Muscle layer of colon (tissue), 2 donors: ENCODE measurements at regions not wholly inside any gene's neighbourhood (a gene's known extent, or its start where the extent isn't known, plus 50 kb on each side); places are given as distances from the start of the nearest gene placed in this dataset.

Source experiments
- H3K27ac ChIP-seq: one replicate; pipeline ENCODE4 v1.7.0; 2013; ENCODE audit warnings: low read depth, mild to moderate bottlenecking, low read length, moderate library complexity
- H3K27me3 ChIP-seq, 2 donors: one replicate each; pipeline ENCODE4 v1.7.0; 2013; ENCODE audit warnings: low read length in 2 of 2, mild to moderate bottlenecking in 2 of 2; ENCODE audit not compliant: insufficient read depth in 2 of 2, control insufficient read depth in 1 of 2
- H3K36me3 ChIP-seq: one replicate; pipeline ENCODE4 v1.7.0; 2013; ENCODE audit warnings: mild to moderate bottlenecking, low read length; ENCODE audit not compliant: insufficient read depth
- H3K4me1 ChIP-seq: one replicate; pipeline ENCODE4 v1.7.0; 2013; ENCODE audit warnings: mild to moderate bottlenecking, low read length; ENCODE audit not compliant: insufficient read depth
- H3K4me3 ChIP-seq, 2 donors: one replicate each; pipeline ENCODE4 v1.7.0; 2013; ENCODE audit warnings: low read length in 2 of 2, low read depth in 1 of 2, mild to moderate bottlenecking in 1 of 2, moderate library complexity in 1 of 2
- H3K9ac ChIP-seq: one replicate; pipeline ENCODE4 v1.7.0; 2013; ENCODE audit warnings: low read length
- H3K9me3 ChIP-seq: one replicate; pipeline ENCODE4 v1.7.0; 2013; ENCODE audit warnings: mild to moderate bottlenecking, low read length
- donor health status: abdominal sarcoma.
- donor health status: Adenocarcinoma of cecum.

DNA sequence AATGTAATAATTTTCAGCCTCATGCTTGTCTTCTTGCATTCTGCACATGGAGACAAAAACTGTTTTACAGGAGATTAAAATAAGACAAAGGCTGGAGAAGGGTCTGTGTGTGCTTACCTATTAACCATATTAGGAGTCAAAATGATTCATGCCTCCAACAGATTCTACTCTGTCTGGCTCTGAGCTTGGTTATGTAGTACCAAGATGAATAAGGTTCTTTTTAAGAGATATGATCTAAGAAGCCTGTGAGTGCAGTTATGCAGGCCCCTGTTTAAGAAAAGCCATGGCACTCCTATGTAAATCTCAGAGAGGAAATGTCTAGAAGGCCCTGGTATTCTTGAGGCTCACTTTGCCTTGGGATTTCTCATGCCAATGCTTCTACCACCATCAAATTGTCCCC, 486.6 kb upstream of the CDH11 start:
- H3K36me3 ChIP-seq, result no peaks in the 10 kb centered on the region
- H3K9ac ChIP-seq, result no peak overlapping the region
- H3K27me3 ChIP-seq, result no peaks in the 10 kb centered on the region
- no peak overlapping the region for H3K27ac ChIP-seq
- H3K4me1 ChIP-seq, result peaks cover 6% of the 10 kb centered on the region
- no peaks in the 10 kb centered on the region for H3K9me3 ChIP-seq
- H3K4me3 ChIP-seq, result no peak overlapping the region

DNA sequence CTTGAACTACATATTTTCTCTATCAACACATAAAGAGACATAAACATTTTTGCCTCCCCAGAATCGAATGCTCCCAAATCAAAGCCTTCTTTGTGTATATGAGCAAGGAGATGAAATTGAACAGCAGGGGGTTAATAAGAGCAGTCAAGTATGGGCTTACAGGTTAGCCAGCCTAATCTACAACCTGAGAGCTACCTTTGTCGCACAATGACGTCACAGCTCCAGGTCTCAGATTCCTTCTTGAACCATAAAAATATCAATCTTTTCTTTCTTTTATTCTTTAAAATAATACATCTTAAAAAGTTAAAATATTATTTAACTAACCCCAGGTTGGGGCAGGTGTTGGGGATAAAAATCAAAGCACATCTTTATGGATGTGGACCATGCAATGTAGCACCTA, 482.9 kb upstream of the CDH11 start:
- peaks cover 6% of the 10 kb centered on the region for H3K4me1 ChIP-seq
- no peak overlapping the region for H3K9ac ChIP-seq
- no peaks in the 10 kb centered on the region for H3K36me3 ChIP-seq
- no peak overlapping the region for H3K4me3 ChIP-seq
- H3K27me3 ChIP-seq, result no peaks in the 10 kb centered on the region
- no peak overlapping the region for H3K27ac ChIP-seq
- H3K9me3 ChIP-seq, result no peaks in the 10 kb centered on the region

- no peaks in the 10 kb centered on the region for H3K36me3 ChIP-seq
- H3K9me3 ChIP-seq, result no peaks in the 10 kb centered on the region
- H3K9ac ChIP-seq, result no peak overlapping the region
- H3K27ac ChIP-seq, result no peak overlapping the region
- H3K27me3 ChIP-seq, result no peaks in the 10 kb centered on the region
- H3K4me1 ChIP-seq, result peaks cover 6% of the 10 kb centered on the region
- no peak overlapping the region for H3K4me3 ChIP-seq
Observed at GRCh38 chr16:65601781-65602180, 479.9 kb upstream of the CDH11 start.

DNA sequence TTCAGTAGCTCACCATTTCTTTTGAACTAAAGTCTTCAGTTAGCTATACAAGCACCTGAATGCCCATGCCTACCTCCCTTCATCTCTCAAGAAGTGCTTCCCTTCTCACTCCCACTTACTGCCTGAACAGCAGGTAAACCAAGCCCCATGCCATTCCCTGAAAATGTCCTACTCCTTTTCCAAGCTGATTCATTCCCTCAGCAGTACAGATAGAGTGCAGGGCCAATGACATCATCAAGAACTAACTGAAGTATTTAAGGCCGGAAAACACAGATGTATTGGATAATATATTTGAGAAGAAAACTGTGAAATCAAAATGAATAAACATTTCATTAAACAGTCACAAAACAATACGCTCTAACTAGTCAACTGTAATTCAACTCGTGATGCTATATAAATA, 478.8 kb upstream of the CDH11 start:
- H3K9me3 ChIP-seq, result no peaks in the 10 kb centered on the region
- H3K4me1 ChIP-seq, result no peaks in the 10 kb centered on the region
- no peak overlapping the region for H3K9ac ChIP-seq
- H3K27ac ChIP-seq, result no peak overlapping the region
- no peaks in the 10 kb centered on the region for H3K36me3 ChIP-seq
- no peak overlapping the region for H3K4me3 ChIP-seq
- no peaks in the 10 kb centered on the region for H3K27me3 ChIP-seq

DNA sequence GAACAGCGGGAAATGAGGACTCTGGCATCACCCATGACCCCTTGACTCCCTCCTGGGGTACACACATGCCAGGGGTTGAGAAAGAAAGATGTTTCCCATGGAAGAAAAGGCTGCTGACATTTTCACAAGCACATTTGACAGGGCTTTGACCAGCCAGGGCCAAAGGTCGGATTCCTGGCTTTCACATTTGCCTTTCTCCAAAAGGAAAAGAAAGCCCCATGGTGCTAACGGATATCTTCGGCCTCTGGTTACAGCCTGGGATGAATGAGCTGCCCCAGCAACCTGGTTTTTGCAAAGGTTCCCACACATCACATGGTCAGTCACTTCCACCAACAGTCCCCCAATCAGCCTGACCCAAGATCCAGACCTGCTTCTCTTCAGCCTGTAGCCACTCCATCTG, 478.2 kb upstream of the CDH11 start:
- H3K4me3 ChIP-seq, result no peak overlapping the region
- no peak overlapping the region for H3K9ac ChIP-seq
- no peaks in the 10 kb centered on the region for H3K4me1 ChIP-seq
- no peaks in the 10 kb centered on the region for H3K9me3 ChIP-seq
- no peaks in the 10 kb centered on the region for H3K36me3 ChIP-seq
- H3K27ac ChIP-seq, result no peak overlapping the region
- no peaks in the 10 kb centered on the region for H3K27me3 ChIP-seq

GRCh38 chr16:65598621-65599020, 476.8 kb upstream of the CDH11 start:
- no peak overlapping the region for H3K9ac ChIP-seq
- no peaks in the 10 kb centered on the region for H3K9me3 ChIP-seq
- H3K27me3 ChIP-seq, result no peaks in the 10 kb centered on the region
- no peak overlapping the region for H3K4me3 ChIP-seq
- H3K4me1 ChIP-seq, result no peaks in the 10 kb centered on the region
- H3K27ac ChIP-seq, result no peak overlapping the region
- no peaks in the 10 kb centered on the region for H3K36me3 ChIP-seq

GRCh38 chr16:65583498-65583897, 461.6 kb upstream of the CDH11 start:
- H3K4me1 ChIP-seq, result no peaks in the 10 kb centered on the region
- H3K9me3 ChIP-seq, result no peaks in the 10 kb centered on the region
- H3K27me3 ChIP-seq, result no peaks in the 10 kb centered on the region
- no peak overlapping the region for H3K4me3 ChIP-seq
- no peak overlapping the region for H3K9ac ChIP-seq
- no peaks in the 10 kb centered on the region for H3K36me3 ChIP-seq
- no peak overlapping the region for H3K27ac ChIP-seq

DNA sequence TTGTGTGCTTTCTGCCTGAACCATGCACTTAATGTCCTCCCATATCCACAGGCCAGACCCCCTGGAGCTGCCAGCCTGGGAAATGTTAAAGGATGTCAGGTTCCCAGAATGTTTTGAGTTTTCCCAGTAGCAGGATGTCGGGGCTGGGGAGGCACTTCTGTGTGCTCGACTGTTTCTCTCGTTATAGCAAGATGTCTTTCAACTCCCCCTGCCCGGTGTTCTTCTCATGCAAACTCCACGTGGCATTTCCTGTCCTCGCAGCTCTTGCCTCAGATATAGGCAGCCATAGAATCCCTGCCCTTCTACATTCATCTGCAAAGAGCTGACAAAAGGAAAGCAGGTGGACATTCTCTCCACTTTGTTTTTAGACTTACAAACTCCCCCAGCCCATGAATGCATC, 457.2 kb upstream of the CDH11 start:
- no peak overlapping the region for H3K4me3 ChIP-seq
- no peaks in the 10 kb centered on the region for H3K9me3 ChIP-seq
- no peaks in the 10 kb centered on the region for H3K36me3 ChIP-seq
- H3K27me3 ChIP-seq, result no peaks in the 10 kb centered on the region
- no peak overlapping the region for H3K27ac ChIP-seq
- H3K4me1 ChIP-seq, result no peaks in the 10 kb centered on the region
- H3K9ac ChIP-seq, result no peak overlapping the region

- no peak overlapping the region for H3K4me3 ChIP-seq
- no peaks in the 10 kb centered on the region for H3K36me3 ChIP-seq
- no peaks in the 10 kb centered on the region for H3K4me1 ChIP-seq
- no peaks in the 10 kb centered on the region for H3K27me3 ChIP-seq
- H3K27ac ChIP-seq, result no peak overlapping the region
- H3K9ac ChIP-seq, result no peak overlapping the region
- H3K9me3 ChIP-seq, result no peaks in the 10 kb centered on the region
Observed at GRCh38 chr16:65576631-65577030, 454.8 kb upstream of the CDH11 start.

DNA sequence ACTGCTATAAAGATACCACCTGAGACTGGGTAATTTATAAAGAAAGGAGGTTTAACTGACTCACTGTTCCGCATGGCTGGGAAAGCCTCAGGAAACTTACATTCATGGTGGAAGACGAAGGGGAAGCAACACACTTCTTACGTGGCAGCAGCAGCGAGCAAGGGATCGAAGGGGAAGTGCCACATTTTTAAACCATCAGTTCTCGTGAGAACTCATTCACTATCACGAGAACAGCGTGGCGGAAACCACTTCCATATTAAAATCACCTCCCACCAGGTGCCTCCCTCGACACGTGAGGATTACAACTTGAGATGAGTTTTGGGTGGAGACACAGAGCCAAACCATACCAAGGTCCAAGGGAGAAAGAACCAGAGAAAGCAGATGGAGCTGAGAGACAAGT, 454.3 kb upstream of the CDH11 start:
- Histone ChIP-seq H3K9ac (no peak overlapping the region), H3K27me3 (no peaks in the 10 kb centered on the region), H3K36me3 (no peaks in the 10 kb centered on the region), H3K4me3 (no peak overlapping the region), H3K9me3 (no peaks in the 10 kb centered on the region), H3K27ac (no peak overlapping the region), H3K4me1 (no peaks in the 10 kb centered on the region)

GRCh38 chr16:65574326-65574966, 452.6 kb upstream of the CDH11 start:
- H3K27ac ChIP-seq, result no peak overlapping the region
- H3K36me3 ChIP-seq, result no peaks in the 10 kb centered on the region
- no peak overlapping the region for H3K4me3 ChIP-seq
- no peaks in the 10 kb centered on the region for H3K27me3 ChIP-seq
- H3K9me3 ChIP-seq, result no peaks in the 10 kb centered on the region
- H3K4me1 ChIP-seq, result no peaks in the 10 kb centered on the region
- no peak overlapping the region for H3K9ac ChIP-seq

DNA sequence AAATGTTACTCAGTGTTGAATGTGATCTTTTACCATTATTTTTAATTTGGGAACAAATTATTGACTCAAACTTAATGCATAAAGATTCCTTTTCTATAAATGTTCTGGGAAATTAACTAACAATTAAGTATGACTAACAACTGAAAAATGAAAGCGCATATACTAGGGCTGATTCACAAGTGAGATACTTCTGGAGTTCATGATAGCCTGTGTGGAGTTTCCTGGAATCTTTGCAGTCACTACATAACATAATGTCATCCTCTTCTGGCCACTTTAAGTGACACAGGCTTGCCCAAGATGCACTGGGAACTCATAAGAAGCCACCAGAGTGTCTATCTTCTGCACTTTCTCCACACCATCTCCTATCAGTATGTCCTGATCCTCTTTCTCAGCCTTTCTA, 450.3 kb upstream of the CDH11 start:
- H3K27ac ChIP-seq, result no peak overlapping the region
- no peaks in the 10 kb centered on the region for H3K36me3 ChIP-seq
- H3K4me1 ChIP-seq, result no peaks in the 10 kb centered on the region
- H3K9ac ChIP-seq, result no peak overlapping the region
- no peaks in the 10 kb centered on the region for H3K9me3 ChIP-seq
- H3K4me3 ChIP-seq, result no peak overlapping the region
- no peaks in the 10 kb centered on the region for H3K27me3 ChIP-seq
